HG03460 (cell line): ENCODE measurements at regions not wholly inside any gene's neighbourhood (a gene's known extent, or its start where the extent isn't known, plus 50 kb on each side); places are given as distances from the start of the nearest gene placed in this dataset.
"Not testable (repeated sequence)": the region's sequence is repeated elsewhere in the genome, so short reads cannot be mapped to it uniquely, and the experiment has no call there.

Source experiments
- ATAC-seq: cut with Tn5 transposase; IDR thresholded peaks from one replicate; pipeline ENCODE4 v1.9.1; 2021; ENCODE audit not compliant: unreplicated experiment

DNA sequence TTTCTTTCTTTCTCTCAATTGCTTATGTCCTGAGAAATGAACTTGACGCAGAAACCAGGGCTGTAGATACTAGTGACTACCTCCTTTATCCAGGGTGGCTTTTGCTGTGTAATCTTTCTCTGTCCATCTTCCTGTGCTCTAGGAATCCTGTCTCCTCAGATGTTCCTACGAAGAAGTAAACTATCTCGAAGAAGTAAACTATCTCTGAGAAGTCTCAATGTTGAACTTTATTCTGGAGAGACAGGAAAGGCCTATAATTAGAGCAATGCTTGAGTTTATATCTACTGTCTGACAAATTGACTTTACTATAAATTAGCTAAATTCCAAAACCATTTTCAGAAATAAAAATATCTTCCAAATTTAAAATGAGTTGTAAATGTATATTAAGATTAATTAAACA lies 541.5 kb upstream of the DPP6 start:
- ATAC-seq: no peak

DNA sequence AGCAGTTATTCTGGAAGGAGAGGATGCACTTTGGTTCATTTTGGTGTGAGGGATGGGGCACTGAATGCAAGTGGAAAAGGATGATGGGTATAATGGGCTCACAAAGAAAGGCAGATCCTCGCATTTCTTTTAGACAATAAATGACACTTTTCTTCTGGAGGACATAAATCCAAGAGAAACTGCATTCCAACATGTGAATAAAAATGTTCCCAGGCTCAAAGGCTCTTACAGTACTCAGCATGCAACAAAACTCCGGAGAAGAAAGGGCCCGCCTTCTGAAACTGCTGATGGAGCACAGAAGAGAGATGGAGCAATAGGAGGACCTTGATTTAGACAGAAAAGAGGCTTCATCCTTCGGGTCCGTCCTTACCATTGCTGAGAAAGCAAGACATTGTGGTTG lies 538.2 kb upstream of the DPP6 start:
- no peak for ATAC-seq

DNA sequence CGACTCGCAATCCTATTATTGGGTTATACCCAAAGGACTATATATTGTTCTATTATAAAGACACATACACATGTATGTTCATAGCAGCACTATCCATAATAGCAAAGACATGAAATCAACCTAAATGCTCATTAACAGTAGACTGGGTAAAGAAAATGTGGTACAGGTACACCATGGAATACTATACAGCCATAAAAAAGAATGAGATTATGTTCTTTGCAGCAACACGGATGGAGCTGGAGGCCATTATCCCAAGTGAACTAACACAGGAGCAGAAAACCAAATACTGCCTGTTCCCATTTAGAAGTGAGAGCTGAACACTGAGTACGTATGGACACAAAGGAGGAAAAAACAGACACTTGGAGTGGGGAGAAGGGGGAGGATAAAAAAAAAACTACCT lies 536.8 kb upstream of the DPP6 start:
- no peak for ATAC-seq

DNA sequence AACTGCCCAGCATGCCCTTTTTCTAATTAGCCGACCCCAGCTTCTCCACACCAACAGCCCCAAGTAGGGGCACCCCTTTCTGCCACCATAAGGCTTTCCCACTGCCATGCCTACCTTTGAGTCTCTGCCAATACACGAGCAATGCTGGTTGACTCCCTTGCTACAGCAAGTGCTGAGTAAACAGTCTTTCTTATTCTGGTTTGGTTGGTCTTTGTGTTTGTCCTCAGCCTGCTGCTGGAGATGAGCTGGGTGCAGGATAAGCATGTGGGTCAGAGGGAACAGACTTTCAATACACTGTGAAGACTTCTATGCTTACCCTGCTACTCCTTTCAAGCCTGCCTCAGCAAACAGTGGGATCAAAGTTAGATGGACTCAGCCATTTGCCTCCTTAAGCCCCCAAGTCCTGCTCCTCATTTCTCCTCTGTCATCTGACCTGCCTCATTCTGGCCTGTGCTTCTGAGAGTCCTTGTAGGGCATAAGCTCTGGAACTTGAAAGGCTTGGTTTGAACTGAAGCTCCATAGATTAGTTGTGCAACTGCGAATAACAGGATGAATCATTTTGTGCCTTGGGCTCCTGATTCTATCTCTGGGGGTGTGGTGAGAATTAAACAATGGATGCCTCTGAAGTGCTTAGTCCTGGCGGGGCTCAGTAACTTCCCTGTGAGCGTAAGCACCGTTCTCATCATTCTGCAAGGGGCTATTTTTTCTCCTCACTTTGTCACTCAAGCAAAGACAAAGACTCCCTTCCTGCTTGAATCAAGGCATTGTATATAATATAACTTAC lies 533.8 kb upstream of the DPP6 start:
- no peak for ATAC-seq

DNA sequence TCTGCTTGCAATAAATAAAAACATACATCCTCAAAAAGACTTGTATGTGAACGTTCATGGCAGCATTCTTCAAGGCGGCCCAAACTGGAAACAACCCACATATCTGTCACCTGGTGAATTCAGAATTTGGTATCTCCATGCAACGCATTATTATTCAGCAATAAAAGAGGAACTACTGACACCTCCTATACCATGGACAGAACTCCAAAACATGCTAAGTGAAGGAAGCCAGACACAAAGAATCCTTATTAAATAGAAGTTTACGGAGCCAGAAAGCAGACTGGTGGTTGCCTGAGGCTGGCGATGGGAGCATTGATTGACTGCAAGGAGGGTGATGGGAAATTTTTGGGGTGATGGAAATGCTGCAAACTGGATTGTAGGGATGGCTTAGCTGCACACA lies 530.8 kb upstream of the DPP6 start:
- no peak for ATAC-seq

DNA sequence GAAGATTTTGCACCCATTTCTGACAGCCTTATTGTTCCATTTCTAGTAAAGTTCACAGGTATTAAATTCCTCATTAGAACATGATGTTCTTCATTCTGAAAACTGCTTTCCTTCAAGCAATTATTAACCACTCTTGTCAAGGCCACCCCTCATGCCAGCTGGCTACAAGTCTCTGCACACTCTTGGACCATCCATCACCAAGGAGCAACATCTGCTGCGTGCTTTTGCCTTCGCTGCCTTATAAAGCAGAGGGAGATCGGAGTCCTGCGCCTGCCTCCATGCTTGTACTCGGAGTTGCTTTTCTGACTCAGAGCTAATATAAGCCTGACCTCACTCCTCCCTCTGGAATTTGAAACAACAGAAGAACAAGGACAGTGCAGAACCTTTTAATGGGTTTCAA lies 529.9 kb upstream of the DPP6 start:
- ATAC-seq: no peak

DNA sequence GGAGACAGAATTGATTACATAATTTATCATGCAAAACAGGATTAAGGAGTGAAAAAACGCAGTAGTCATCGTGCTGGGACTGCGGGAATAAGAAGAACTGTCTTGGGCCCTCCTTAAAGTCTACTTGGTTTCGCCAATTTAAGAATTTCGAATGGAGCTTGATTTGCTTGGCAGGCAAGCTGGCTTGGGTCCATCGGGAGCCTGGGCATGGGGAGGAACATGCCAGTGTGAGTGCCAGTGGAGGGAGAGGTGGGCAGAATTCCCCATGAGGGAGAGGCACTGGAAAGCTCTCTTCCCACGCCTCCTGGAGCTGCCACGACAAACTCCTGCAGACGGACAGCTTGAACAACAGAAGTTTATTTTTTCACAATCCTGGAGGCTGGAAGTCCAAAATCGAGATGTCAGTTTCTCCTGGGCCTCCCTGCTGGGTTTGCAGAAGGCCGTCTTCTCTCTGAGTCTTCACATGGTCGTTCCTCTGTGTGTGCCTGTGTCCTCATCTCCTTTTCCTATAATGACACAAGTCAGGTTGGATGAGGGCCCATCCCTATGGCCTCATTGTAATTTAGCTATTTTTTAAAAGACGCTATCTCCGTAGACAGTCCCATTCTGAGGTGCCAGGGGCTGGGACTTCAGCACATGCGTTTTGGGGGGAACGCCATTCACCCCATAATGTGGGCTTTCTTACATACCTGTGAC lies 528.7 kb upstream of the DPP6 start:
- no peak for ATAC-seq

DNA sequence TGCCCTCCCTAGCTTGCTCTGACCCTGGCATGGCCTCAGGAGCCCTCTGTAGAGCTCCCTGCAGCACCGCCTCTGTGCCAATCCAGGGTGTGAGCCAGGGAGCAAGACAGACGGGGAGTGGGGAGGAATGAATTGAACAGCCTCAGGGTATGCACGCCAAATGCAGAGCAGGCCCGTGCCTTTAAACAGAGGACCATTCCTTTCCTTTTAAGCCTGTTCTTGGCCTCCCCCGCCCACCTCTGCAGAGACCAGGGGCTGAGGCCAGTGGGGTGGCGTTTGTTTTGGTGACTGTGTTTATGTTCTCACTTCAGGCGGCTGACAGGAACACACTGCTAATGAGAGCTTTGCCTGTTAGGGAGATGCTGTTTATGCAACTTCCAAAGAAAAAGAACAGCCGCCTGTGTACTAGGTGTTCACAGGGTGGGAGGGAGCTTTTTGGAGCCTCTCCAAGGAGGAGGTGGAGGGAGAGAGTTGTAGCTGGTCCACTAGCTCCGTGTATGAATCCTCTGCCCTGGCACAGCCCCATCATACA lies 528.1 kb upstream of the DPP6 start:
- no peak for ATAC-seq

DNA sequence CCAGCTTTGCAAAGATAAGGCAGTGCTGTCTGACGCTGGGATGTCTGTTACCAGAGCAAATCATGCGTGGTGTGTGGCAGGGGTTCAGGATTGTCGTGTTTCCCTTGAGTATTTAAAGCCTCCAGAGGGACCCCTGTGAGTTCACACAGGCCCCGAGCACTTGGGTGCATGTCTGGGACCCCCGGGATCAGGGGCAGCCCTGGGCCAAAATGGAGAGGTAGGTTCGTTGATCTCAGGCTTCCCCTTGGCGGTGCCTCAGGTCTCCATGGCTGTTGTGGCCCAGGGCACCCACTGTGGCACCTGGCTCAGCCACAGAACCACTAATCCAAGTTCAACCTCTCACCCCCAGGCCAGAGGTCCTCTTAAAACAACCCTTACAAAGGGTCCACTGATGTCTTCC lies 523.1 kb upstream of the DPP6 start:
- ATAC-seq: no peak

DNA sequence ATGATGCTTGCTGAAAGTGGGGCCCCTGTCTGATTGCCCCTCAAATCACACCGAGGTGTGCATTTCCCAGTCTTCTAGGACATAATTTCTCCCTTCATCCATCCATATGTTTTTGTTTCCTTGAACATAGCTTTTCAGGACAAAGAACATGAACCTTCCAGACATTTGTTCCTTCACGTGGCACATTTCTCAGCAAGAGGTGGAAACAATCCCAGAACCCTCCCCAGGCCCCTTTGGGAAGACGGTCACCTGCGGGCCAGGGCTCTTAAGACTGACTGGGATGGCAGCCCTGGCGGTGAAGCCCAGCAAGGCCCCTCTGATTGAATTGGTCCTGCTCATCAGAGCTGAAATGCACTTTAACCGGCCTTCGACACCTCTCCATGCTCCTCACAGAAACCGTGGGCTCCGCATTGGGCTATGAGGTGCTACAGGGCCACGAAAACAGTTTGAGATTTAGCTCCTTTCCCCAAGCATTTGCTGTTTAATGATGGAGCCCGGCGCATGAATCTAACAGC lies 522.5 kb upstream of the DPP6 start:
- ATAC-seq: no peak

DNA sequence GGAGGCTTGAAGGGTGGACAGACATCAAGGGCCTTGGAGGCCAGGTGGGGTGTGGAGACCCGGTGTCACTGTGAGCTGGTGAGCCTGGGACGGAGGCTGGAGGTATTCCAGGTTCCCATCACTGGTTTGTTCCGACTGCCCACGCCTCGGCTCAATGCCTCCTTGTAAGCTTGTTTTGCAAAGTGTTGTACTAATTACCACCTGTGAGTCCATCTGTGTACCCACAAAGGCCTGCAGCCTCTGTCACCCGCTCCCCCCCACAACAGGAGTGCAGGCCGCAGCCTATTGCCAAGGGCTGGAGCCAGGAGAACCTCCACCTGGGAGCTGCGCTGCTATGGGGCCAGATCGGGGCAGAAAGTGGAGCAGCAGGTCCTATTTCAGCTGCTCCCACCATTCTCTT lies 521.8 kb upstream of the DPP6 start:
- no peak for ATAC-seq

DNA sequence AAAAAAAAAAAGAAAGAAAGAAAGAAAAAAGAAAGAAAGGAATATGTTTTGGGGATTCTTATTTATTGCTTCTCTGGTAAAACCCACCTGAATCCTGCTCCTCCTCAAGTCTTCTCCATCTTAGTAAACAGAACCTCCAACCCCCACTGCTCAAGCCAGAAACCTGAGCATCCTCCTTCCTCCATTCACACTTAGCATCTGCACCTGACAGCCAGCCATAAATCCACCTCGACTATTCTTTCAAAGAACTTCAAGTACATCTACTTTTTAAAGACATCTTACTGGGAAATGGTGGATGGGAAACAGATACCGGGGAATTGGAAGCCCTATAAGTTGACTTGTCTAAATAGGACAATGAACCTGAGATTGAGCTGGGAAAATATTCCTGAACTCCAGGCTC lies 519.9 kb upstream of the DPP6 start:
- ATAC-seq: no peak

DNA sequence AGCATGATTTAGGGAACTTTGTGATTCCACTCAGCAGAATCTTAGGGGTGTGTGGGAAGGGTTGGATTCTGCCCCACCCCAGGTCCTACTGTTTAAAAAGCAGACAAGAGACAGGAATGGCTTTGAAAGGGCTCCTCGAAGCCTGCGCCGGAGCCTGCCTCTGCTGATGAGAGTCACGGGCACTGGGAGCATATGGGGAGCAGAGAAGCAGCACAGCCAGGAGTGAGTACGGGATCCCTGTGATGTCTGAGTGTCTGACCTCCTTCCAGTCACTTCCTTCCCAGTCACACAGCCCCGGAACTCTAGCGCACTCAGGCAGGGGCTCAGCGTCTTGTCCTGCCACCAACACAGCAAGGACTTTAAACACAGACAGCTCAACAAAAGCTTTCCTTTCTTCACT lies 514.9 kb upstream of the DPP6 start:
- no peak for ATAC-seq

DNA sequence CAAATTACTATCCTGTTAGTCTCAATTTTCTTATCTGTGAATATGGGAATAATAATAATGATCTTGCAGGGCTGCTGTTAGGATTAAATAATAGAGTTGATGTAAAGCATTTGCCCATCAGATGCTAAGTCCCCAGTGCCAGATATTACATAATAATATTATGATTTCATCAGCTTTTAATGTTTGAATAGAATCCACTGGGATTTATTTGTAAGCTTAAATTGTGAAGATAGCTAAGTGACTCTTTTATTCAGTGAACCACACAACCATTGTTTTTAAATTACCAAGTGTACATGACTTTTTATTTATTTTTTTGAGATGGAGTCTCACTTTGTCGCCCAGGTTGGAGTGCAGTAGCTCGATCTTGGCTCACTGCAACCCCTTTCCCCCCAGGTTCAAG lies 510.3 kb upstream of the DPP6 start:
- ATAC-seq: no peak

DNA sequence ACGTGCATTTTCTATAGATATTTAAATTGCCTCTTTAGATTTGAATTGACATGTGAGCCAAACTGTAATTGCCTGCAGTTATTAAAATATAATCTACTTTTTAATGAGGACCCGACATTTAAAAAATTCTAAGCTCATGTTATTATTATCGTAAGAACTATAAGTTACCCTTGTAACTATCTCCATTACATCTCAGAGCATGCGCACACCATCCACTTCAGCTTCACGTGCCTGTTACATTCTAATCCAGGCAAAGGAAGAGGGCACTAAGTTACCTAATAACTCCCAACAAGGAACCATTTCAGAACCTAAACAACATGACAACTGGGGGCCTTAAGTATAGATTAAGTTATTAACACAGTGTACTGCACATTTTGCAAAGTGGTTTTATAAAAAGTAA lies 509.0 kb upstream of the DPP6 start:
- no peak for ATAC-seq

DNA sequence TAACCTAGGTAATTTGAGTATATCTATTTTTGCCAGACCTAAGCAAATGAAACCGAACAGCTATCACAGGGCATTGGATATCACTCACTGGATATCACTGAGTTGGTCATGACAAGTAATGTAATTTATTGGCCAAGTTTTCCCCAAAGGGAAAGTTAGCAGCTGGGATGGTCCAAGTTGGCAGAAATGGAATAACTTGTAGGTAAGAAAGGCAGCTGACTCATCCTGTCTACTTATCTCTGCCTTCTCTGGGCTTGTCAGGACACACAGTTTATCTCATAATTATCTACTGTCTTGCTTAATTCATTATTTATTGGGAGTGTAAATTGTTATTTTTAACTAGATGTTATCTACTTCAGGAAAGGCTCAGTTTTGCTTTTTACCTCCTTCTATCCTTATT lies 502.0 kb upstream of the DPP6 start:
- ATAC-seq: no peak

DNA sequence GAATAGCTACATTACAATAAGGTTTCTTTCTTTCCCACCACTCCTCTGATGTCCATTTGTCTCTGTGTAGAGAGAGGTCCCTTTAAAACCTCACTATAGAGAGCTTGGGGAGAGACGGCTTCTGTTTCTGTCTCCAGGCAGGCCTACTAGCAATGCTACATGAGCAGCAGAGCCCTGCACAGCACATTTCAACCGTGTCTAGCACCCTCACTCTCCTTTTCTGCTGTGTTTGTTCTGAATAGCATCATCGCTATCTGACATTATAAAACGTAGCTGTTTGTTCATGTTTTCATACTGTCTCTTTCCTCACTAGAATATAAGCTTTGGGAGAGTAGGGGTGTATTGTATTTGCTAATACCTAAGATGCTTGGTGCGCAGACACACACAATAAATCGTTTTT lies 487.8 kb upstream of the DPP6 start:
- no peak for ATAC-seq

DNA sequence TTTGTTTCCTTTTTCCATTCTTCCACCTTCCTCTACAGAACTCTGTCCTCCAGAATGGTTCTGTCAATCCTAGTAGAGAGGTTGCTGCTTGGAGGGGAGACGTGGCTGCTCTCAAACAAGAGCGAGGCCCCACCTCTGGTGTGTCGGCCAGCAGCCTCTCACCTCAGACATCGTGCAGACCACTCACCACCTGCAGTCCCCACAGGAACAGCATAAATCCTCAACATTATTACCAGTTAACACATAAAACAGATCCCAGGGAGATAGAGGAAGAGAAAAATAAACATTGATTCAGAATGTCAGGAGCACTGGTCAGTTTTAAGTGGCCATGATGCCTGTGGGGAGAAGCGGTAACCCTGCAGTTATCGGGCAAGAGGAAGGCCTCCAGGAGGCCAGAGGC lies 485.9 kb upstream of the DPP6 start:
- no peak for ATAC-seq

DNA sequence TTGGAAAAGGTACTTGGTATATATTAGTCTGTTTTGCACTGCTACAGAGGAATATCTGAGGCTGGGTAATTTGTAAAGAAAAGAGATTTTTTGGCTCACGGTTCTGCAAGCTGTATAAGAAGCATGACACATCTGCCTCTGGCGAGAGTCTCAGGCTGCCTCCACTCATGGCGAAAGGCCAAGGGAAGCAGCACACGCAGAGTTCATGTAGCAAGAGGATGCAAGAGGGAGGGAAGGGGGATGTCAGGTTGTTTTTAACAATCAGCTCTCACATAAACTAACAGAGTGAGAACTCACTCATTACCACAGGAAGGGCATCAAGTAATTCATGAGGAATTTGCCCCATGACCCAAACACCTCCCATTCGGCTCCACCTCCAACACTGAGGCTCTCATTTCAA lies 484.8 kb upstream of the DPP6 start:
- no peak for ATAC-seq

DNA sequence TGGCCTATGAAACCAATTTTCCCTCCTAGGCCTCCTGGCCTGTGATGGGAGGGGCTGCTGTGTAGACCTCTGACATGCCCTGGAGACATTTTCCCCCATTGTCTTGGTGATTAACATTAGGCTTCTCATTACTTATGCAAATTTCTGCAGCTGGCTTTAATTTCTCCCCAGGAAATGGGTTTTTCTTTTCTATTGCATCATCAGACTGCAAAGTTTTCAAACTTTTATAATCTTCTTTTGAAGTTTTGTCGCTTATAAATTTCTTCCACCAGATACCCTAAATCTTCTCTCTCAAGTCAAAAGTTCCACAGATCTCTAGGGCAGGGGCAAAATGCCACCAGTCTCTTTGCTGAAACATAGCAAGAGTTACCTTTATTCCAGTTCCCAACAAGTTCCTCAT lies 482.7 kb upstream of the DPP6 start:
- not testable (repeated sequence) for ATAC-seq

DNA sequence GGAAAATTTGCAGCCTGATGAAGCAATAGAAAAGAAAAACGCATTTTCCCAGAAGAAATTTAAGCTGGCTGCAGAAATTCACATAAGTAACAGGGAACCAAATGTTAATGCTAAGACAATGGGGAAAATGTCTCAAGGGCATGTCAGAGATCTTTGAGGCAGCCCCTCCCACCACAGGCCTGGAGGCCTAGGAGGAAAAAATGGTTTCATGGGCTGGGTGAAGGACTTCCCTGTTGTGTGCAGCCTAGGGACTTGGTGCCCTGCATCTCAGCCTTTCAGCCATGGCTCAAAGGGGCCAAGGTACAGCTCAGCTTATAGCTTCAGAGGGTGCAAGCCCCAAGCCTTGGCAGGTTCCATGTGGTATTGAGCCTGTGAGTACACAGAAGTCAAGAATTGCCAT lies 476.1 kb upstream of the DPP6 start:
- ATAC-seq: no peak

DNA sequence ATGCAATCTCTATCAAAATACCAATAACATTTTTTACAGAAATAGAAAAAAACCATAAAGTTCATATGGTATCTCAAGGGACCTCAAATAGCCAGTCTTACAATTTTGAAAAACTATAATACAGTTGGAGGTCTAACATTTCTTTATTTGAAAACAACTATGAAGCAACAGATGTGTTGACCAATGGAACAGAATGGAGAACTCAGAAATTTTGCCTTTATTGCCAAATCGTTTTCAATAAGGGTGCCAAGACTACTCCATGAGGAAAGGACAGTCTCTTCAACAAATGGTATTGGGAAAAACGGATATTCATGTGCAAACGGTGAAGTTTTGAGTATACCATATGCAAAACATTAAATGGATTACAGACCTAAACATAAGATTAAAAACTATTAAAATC lies 470.8 kb upstream of the DPP6 start:
- no peak for ATAC-seq
